Heart right ventricle (tissue), 16 donors: ENCODE measurements at regions not wholly inside any gene's neighbourhood (a gene's known extent, or its start where the extent isn't known, plus 50 kb on each side); places are given as distances from the start of the nearest gene placed in this dataset.

Source experiments
- ATAC-seq, 8 donors: fragments of 200-7000 bp; cut with Tn5 transposase; one replicate each; pipeline ENCODE4 v1.9.1; 2020; ENCODE audit warnings: mild to moderate bottlenecking in 8 of 8, moderate library complexity in 8 of 8, moderate number of reproducible peaks in 1 of 8
- DNase-seq, 2 donors: peaks; one replicate each; pipeline ENCODE4 v3.0.0-alpha.2; 2020
- H3K27ac ChIP-seq, 10 donors: fragments of 200-600 bp; sonication (generic) in 2 of 10; one replicate each; pipeline versions ENCODE4 v1.5.0 to v1.8.0; 2020 to 2022; ENCODE audit warnings: mild to moderate bottlenecking in 3 of 10
- H3K27me3 ChIP-seq, 7 donors: fragments of 200-600 bp; one replicate each; pipeline ENCODE4 v1.8.0; 2021 to 2022; ENCODE audit warnings: mild to moderate bottlenecking in 2 of 7
- H3K36me3 ChIP-seq, 9 donors: fragments of 200-600 bp; sonication (generic) in 1 of 9; one replicate each; pipeline versions ENCODE4 v1.5.0 to v1.8.0; 2020 to 2022; ENCODE audit warnings: mild to moderate bottlenecking in 2 of 9
- H3K4me1 ChIP-seq, 9 donors: fragments of 200-600 bp; sonication (generic) in 1 of 9; one replicate each; pipeline versions ENCODE4 v1.5.0 to v1.8.0; 2020 to 2022; ENCODE audit warnings: mild to moderate bottlenecking in 4 of 9
- H3K4me3 ChIP-seq, 10 donors: fragments of 200-600 bp; sonication (generic) in 2 of 10; one replicate each; pipeline versions ENCODE4 v1.5.0 to v1.8.0; 2020 to 2022; ENCODE audit warnings: mild to moderate bottlenecking in 7 of 10, moderate library complexity in 2 of 10
- H3K9me3 ChIP-seq, 11 donors: fragments of 200-600 bp in 10 of 11; sonication (generic) in 2 of 11; one replicate each; pipeline versions ENCODE4 v1.5.0 to v1.8.0; 2013 to 2022; ENCODE audit warnings: mild to moderate bottlenecking in 2 of 11, control low read depth in 1 of 11, moderate library complexity in 1 of 11
- WGBS, 2 donors: extraction: QIAGEN DNeasy Blood & Tissue Kit; methylation state at CpG; one replicate each; pipeline ENCODE4 v1.1.7; 2013; ENCODE audit warnings: inconsistent platforms in 1 of 2; 5-methylcytosine and 5-hydroxymethylcytosine counted together
- intact Hi-C, 10 donors: fragments of 100-400 bp; cut with DNase I; formaldehyde crosslinking; loops; one replicate each; pipeline versions ENCODE4 v1.11.1 to v1.14.2; 2022
- TF ChIP-seq, protein P1 (sequence below), 9 donors: fragments of 200-600 bp; sonication (generic) in 2 of 9; IDR thresholded peaks; one replicate each; pipeline versions ENCODE4 v1.5.0 to v1.8.0; 2021 to 2022; ENCODE audit warnings: antibody characterized with exemption in 9 of 9, mild to moderate bottlenecking in 5 of 9, moderate library complexity in 1 of 9
- donor health status: Arrhythmogenic right ventricular cardiomyopathy.
- donor health status: ischemic (EF 13 %, LVEDD 7.1; RV severe dilation, severe dysfunction).
- donor health status: healthy with polysubstance abuse.
- donor health status: DM: no; HTN: yes; CAD: no.
- donor health status: DM: no; HTN: no; CAD: no.
- donor health status: ischemic (EF 25% LVEDD 6.9; RV normal size, moderate dysfunction).
- donor health status: ischemic (EF 25% LVEDD 5.7; RV mildly dilated, moderate dysfunction).
- donor health status: healthy.
- donor health status: DM: yes; HTN: yes; CAD: no.
- donor health status: Ischemic cardiomyopathy.
- donor health status: ischemic (EF 35%, LVEDD 5.7; RV mildly dilated, moderate dysfunction).
- donor health status: nonischemic (EF 11% LVEDD 7.7; RV severe dilation, severe dysfunction).
- donor health status: DM: yes; HTN: yes; CAD: no.
- donor health status: PGD.
- donor health status: ischemic (EF 29% LVEDD 5.4; RV normal size, mild dysfunction).
- donor health status: nonischemic (EF 23%, LVEDD 6.1; RV moderate dilation, normal function).

DNA sequence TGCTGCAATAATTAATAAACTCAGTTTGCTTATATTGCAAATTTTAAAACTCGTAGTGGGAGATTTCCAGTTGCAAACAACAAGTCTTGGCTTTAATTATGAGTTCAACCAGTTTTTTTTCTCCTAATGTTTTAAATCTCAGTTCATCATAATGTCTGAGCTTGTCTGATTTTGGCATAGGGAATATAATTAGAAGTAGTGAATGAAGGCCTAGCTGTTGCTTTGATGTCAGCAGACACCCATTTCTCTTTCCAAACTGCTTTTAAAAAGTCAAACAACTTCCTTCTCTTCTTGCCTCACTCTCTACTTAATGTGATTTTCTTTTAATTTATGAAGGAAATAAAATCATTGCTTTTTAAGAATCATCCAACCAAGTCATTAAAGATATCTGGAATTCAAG, 1462.1 kb downstream of the DPP10 start:
- Histone ChIP-seq H3K9me3 (peaks cover 0 to 8% (median 0%) of the 10 kb centered on the region in 11 donors), H3K27me3 (no peaks in the 10 kb centered on the region), H3K27ac (no peak overlapping the region), H3K36me3 (no peaks in the 10 kb centered on the region), H3K4me1 (no peaks in the 10 kb centered on the region), H3K4me3 (no peak overlapping the region)
- TF ChIP-seq, protein P1, sequence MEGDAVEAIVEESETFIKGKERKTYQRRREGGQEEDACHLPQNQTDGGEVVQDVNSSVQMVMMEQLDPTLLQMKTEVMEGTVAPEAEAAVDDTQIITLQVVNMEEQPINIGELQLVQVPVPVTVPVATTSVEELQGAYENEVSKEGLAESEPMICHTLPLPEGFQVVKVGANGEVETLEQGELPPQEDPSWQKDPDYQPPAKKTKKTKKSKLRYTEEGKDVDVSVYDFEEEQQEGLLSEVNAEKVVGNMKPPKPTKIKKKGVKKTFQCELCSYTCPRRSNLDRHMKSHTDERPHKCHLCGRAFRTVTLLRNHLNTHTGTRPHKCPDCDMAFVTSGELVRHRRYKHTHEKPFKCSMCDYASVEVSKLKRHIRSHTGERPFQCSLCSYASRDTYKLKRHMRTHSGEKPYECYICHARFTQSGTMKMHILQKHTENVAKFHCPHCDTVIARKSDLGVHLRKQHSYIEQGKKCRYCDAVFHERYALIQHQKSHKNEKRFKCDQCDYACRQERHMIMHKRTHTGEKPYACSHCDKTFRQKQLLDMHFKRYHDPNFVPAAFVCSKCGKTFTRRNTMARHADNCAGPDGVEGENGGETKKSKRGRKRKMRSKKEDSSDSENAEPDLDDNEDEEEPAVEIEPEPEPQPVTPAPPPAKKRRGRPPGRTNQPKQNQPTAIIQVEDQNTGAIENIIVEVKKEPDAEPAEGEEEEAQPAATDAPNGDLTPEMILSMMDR (IDR thresholded peaks at IDR 0.05), result no peak
- 74 to 75% methylated on average over 1 of the region's 1 CpG for WGBS, 2 donors
- intact Hi-C loops, result no loop called here
- no peak for DNase-seq
- ATAC-seq, result no peak

DNA sequence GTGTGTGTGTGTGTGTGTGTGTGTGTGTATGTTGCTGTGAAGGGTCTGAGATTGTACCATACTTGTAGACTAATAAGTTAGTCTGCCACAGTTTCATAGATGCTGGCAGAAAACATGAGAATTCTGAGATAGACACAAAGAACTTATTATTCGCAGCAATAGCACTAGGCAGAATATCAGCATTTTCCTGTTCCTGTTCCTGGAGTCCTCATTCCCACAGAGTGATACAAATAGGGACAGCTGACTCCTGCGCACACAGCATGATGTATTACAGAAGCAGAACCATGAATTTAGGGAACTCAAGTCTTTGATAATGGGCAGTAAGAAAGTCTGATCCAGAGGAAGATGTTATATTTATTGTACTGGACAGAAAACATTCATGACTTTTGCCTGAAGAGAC, 1466.3 kb downstream of the DPP10 start:
- intact Hi-C loops, result no loop called here
- Histone ChIP-seq H3K9me3 (peaks cover 0 to 4% (median 0%) of the 10 kb centered on the region in 11 donors), H3K4me3 (no peak overlapping the region), H3K4me1 (no peaks in the 10 kb centered on the region), H3K27ac (no peak overlapping the region), H3K36me3 (no peaks in the 10 kb centered on the region), H3K27me3 (no peaks in the 10 kb centered on the region)
- DNase-seq (no peak), ATAC-seq (peak in 1 of 8 donors; percentile 64)
- TF ChIP-seq, protein P1 (IDR thresholded peaks at IDR 0.05), result no peak
- 42 to 53% methylated on average over 2 of the region's 2 CpGs for WGBS, 2 donors

DNA sequence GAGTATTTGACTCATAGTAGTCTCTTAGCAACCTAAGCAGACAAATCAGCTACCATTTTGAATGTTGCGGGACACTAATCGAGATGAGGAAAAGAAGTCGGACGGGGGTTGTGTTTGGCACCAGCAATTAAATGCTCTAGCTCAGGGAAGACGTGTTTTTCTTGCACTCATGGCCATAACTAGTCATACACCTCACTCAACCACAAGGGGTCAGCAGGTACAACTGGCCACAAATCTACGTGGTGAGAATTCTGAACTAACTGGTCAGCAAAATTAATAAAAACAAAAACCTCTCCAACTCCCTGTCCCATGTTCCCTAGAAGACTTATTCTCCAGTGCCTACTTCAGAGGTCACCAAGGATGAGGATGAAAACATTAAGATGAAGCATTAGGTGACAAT, 1467.8 kb downstream of the DPP10 start:
- DNase-seq (no peak), ATAC-seq (no peak)
- WGBS, 2 donors, result 57 to 64% methylated on average over 6 of the region's 6 CpGs
- TF ChIP-seq, protein P1 (IDR thresholded peaks at IDR 0.05), result peak in 1 of 9 donors; percentile 8
- Histone ChIP-seq H3K27ac (no peak overlapping the region), H3K36me3 (no peaks in the 10 kb centered on the region), H3K4me3 (no peak overlapping the region), H3K27me3 (no peaks in the 10 kb centered on the region), H3K4me1 (no peaks in the 10 kb centered on the region), H3K9me3 (no peaks in the 10 kb centered on the region)
- intact Hi-C loops, result no loop called here

DNA sequence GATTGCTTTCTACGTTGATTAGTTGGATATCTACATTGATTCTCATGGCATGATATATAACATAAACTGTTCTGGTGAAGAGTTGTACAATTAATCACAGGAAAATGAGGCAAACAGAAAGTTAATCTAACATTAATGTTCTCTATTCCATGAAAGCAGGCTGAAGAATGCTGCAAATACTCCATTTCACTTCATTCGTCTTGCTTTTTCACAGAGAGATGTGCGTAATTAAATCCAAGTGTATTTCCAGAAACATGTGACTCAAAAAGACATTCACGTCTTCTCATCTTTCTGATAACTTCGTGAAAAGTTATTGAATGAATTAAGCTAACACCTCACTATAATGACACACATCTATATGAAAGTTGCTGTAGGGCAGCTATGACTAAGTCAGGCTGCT, 1471.5 kb downstream of the DPP10 start:
- ATAC-seq (no peak), DNase-seq (no peak)
- Histone ChIP-seq H3K4me1 (no peaks in the 10 kb centered on the region), H3K27me3 (no peaks in the 10 kb centered on the region), H3K36me3 (no peaks in the 10 kb centered on the region), H3K27ac (no peak overlapping the region), H3K9me3 (peaks cover 0 to 8% (median 0%) of the 10 kb centered on the region in 11 donors), H3K4me3 (no peak overlapping the region)
- 81 to 88% methylated on average over 5 of the region's 5 CpGs for WGBS, 2 donors
- TF ChIP-seq, protein P1 (IDR thresholded peaks at IDR 0.05), result no peak
- intact Hi-C loops, result no loop called here
